ENCODE measurements at regions not wholly inside any gene's neighbourhood (a gene's known extent, or its start where the extent isn't known, plus 50 kb on each side); places are given as distances from the start of the nearest gene placed in this dataset.

- TF ChIP-seq POLR2A (IDR thresholded peaks at IDR 0.05) (no peak), EP300 (IDR thresholded peaks at IDR 0.05) (no peak)
- TF ChIP-seq, protein P1, sequence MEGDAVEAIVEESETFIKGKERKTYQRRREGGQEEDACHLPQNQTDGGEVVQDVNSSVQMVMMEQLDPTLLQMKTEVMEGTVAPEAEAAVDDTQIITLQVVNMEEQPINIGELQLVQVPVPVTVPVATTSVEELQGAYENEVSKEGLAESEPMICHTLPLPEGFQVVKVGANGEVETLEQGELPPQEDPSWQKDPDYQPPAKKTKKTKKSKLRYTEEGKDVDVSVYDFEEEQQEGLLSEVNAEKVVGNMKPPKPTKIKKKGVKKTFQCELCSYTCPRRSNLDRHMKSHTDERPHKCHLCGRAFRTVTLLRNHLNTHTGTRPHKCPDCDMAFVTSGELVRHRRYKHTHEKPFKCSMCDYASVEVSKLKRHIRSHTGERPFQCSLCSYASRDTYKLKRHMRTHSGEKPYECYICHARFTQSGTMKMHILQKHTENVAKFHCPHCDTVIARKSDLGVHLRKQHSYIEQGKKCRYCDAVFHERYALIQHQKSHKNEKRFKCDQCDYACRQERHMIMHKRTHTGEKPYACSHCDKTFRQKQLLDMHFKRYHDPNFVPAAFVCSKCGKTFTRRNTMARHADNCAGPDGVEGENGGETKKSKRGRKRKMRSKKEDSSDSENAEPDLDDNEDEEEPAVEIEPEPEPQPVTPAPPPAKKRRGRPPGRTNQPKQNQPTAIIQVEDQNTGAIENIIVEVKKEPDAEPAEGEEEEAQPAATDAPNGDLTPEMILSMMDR (IDR thresholded peaks at IDR 0.05), result no peak
Measured at GRCh38 chr2:181789827-181790448, 101.6 kb upstream of the ITPRID2 start.

Data from stomach (tissue), 4 donors.